ENCODE measurements at regions not wholly inside any gene's neighbourhood (a gene's known extent, or its start where the extent isn't known, plus 50 kb on each side); places are given as distances from the start of the nearest gene placed in this dataset.
"Not testable (repeated sequence)": the region's sequence is repeated elsewhere in the genome, so short reads cannot be mapped to it uniquely, and the experiment has no call there.

DNA sequence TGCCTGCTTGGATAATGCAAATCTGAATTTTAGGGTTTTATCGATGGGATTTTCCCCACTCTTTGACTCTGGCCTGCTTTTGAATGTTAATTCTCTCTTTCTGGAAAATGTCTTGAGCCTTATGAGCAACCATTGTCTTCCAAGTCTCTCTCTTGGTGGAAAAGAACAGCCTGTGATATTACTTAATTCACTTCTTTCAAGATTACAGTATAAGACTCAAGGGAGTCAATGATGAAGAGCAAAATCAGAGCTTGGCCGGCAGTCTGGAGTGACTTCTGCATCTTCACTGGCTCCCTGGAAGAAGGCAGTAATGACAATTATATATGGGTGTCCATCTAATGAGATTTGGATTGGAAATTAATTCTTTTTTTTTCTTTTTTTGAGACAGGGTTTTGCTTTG lies 122.9 kb upstream of the ZEB2 start:
- H3K4me1 ChIP-seq (ENCODE audit: insufficient read depth, low read length) = no peaks in the 10 kb centered on the region
- DNase-seq (no peak), ATAC-seq (ENCODE audit: poor library complexity) (no peak)
- POLR2A ChIA-PET = no interaction called here
- intact Hi-C loops (cut with DNase I, micrococcal nuclease) = no loop called here
- Mint-ChIP-seq H3K9me3 (no peaks in the 10 kb centered on the region), H3K27ac (no peak overlapping the region), H3K27me3 (peaks cover 5% of the 10 kb centered on the region), H3K4me1 (ENCODE audit: low read depth) (no peaks in the 10 kb centered on the region), H3K4me3 (no peak overlapping the region), H3K36me3 (ENCODE audit: low read depth) (no peaks in the 10 kb centered on the region)
- H3K27me3 ChIP-seq (ENCODE audit: control insufficient read depth in 1 of 2, insufficient read depth in 2 of 2, low read length in 2 of 2) = peaks cover 0 to 2% of the 10 kb centered on the region in 2 experiments
- CTCF ChIA-PET = no interaction called here
- no peaks in the 10 kb centered on the region for H3K9me3 ChIP-seq (ENCODE audit: control insufficient read depth in 1 of 2, insufficient read depth in 1 of 2, low read length in 2 of 2)
- TF ChIP-seq, protein P1, sequence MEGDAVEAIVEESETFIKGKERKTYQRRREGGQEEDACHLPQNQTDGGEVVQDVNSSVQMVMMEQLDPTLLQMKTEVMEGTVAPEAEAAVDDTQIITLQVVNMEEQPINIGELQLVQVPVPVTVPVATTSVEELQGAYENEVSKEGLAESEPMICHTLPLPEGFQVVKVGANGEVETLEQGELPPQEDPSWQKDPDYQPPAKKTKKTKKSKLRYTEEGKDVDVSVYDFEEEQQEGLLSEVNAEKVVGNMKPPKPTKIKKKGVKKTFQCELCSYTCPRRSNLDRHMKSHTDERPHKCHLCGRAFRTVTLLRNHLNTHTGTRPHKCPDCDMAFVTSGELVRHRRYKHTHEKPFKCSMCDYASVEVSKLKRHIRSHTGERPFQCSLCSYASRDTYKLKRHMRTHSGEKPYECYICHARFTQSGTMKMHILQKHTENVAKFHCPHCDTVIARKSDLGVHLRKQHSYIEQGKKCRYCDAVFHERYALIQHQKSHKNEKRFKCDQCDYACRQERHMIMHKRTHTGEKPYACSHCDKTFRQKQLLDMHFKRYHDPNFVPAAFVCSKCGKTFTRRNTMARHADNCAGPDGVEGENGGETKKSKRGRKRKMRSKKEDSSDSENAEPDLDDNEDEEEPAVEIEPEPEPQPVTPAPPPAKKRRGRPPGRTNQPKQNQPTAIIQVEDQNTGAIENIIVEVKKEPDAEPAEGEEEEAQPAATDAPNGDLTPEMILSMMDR (IDR thresholded peaks at IDR 0.05) = no peak
- no peak overlapping the region for H3K27ac ChIP-seq (ENCODE audit: low read depth in 1 of 2, low read length in 2 of 2)
- no peak overlapping the region for H3K4me3 ChIP-seq (ENCODE audit: low read length)
- no peaks in the 10 kb centered on the region for H3K36me3 ChIP-seq (ENCODE audit: insufficient read depth, low read length)

DNA sequence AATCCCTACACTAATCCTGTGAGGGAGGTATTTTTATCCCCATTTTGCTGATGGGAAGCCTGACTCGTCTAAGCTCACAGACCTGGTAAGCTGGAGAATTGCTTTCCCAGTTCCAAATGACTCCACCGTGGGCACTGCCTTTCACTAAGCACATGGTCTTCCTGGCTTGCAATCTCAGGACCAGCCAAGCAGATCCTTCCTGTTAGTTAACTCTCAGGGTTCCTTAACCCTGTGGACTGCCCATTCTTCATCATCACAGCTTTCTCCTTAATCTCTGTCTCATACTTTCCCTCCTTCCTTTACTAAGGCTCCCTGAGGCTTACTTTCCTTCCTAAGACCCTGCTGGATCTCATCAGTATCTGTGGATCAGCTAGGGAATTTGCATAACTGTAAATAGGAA lies 122.2 kb upstream of the ZEB2 start:
- POLR2A ChIA-PET = no interaction called here

DNA sequence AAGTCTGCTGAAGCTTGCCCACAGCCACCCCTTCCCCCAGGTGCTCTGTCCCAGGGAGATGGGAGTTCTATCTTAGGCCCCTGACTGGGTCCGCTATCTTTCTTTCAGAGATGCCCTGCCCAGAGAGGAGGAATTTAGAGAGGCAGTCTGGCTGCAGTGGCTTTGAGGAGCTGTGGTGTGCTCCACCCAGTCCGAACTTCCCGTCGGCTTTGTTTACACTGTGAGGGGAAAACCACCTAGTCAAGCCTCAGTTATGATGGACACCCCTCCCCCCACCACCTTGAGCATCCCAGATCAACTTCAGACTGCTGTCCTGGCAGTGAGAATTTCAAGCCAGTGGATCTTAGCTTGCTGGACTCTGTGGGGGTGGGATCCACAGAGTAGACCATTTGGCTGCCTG lies 118.3 kb upstream of the ZEB2 start:
- H3K27me3 Mint-ChIP-seq; H3K9me3 Mint-ChIP-seq; ATAC-seq (ENCODE audit: poor library complexity); H3K4me3 ChIP-seq (ENCODE audit: low read length); H3K9me3 ChIP-seq (ENCODE audit: control insufficient read depth in 1 of 2, insufficient read depth in 1 of 2, low read length in 2 of 2); H3K36me3 Mint-ChIP-seq (ENCODE audit: low read depth); H3K4me1 ChIP-seq (ENCODE audit: insufficient read depth, low read length); H3K27me3 ChIP-seq (ENCODE audit: control insufficient read depth in 1 of 2, insufficient read depth in 2 of 2, low read length in 2 of 2); H3K4me1 Mint-ChIP-seq (ENCODE audit: low read depth); intact Hi-C loops (cut with DNase I, micrococcal nuclease); H3K27ac Mint-ChIP-seq; POLR2A ChIA-PET; H3K36me3 ChIP-seq (ENCODE audit: insufficient read depth, low read length); DNase-seq; H3K4me3 Mint-ChIP-seq; CTCF ChIA-PET; H3K27ac ChIP-seq (ENCODE audit: low read depth in 1 of 2, low read length in 2 of 2): not testable (repeated sequence)

More for the DNA sequence above, 122.2 kb upstream of the ZEB2 start:
- Mint-ChIP-seq H3K4me3 (no peak overlapping the region), H3K9me3 (no peaks in the 10 kb centered on the region), H3K4me1 (ENCODE audit: low read depth) (no peaks in the 10 kb centered on the region), H3K36me3 (ENCODE audit: low read depth) (no peaks in the 10 kb centered on the region), H3K27ac (no peak overlapping the region), H3K27me3 (peaks cover 5% of the 10 kb centered on the region)
- no peaks in the 10 kb centered on the region for H3K9me3 ChIP-seq (ENCODE audit: control insufficient read depth in 1 of 2, insufficient read depth in 1 of 2, low read length in 2 of 2)
- no peak overlapping the region for H3K4me3 ChIP-seq (ENCODE audit: low read length)
- peaks cover 0 to 2% of the 10 kb centered on the region in 2 experiments for H3K27me3 ChIP-seq (ENCODE audit: control insufficient read depth in 1 of 2, insufficient read depth in 2 of 2, low read length in 2 of 2)
- CTCF ChIA-PET = no interaction called here
- H3K27ac ChIP-seq (ENCODE audit: low read depth in 1 of 2, low read length in 2 of 2) = no peak overlapping the region
- ATAC-seq (ENCODE audit: poor library complexity) (no peak), DNase-seq (no peak)
- TF ChIP-seq, protein P1 (IDR thresholded peaks at IDR 0.05) = no peak
- no peaks in the 10 kb centered on the region for H3K4me1 ChIP-seq (ENCODE audit: insufficient read depth, low read length)
- intact Hi-C loops (cut with DNase I, micrococcal nuclease) = no loop called here
- no peaks in the 10 kb centered on the region for H3K36me3 ChIP-seq (ENCODE audit: insufficient read depth, low read length)

DNA sequence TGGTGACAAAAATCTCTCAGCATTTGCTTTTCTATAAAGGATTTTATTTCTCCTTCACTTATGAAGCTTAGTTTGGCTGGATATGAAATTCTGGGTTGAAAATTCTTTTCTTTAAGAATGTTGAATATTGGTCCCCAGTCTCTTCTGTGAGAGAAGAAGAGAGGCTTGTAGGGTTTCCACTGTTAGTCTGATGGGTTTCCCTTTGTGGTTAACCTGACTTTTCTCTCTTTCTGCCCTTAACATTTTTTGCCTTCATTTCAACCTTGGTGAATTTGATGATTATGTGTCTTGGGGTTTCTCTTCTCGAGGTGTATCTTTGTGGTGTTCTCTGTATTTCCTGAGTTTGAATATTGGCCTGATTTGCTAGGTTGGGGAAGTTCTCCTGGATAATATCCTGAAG lies 116.9 kb upstream of the ZEB2 start:
- H3K27me3 ChIP-seq (ENCODE audit: control insufficient read depth in 1 of 2, insufficient read depth in 2 of 2, low read length in 2 of 2); H3K4me1 ChIP-seq (ENCODE audit: insufficient read depth, low read length); H3K4me3 Mint-ChIP-seq; POLR2A ChIA-PET; CTCF ChIA-PET; H3K36me3 Mint-ChIP-seq (ENCODE audit: low read depth); H3K27ac Mint-ChIP-seq; H3K9me3 ChIP-seq (ENCODE audit: control insufficient read depth in 1 of 2, insufficient read depth in 1 of 2, low read length in 2 of 2); H3K4me1 Mint-ChIP-seq (ENCODE audit: low read depth); H3K4me3 ChIP-seq (ENCODE audit: low read length); ATAC-seq (ENCODE audit: poor library complexity); intact Hi-C loops (cut with DNase I, micrococcal nuclease); H3K36me3 ChIP-seq (ENCODE audit: insufficient read depth, low read length); H3K27ac ChIP-seq (ENCODE audit: low read depth in 1 of 2, low read length in 2 of 2); H3K9me3 Mint-ChIP-seq; H3K27me3 Mint-ChIP-seq: not testable (repeated sequence)
- peak in 1 of 14 experiments; percentile 51 for DNase-seq
